ENCODE measurements at regions not wholly inside any gene's neighbourhood (a gene's known extent, or its start where the extent isn't known, plus 50 kb on each side); places are given as distances from the start of the nearest gene placed in this dataset.

GRCh38 chr16:55389426-55390073 is 65.5 kb downstream of the IRX6 start:
- CTCF ChIA-PET: no interaction called here
- DNase-seq (ENCODE audit: low read depth, low spot score): no peak
- POLR2A ChIA-PET: no interaction called here

GRCh38 chr16:55390630-55391237 is 66.7 kb downstream of the IRX6 start:
- DNase-seq (ENCODE audit: low read depth, low spot score): no peak
- H3K4me3 ChIP-seq (ENCODE audit: low read depth, low read length): no peak overlapping the region
- CTCF ChIA-PET: no interaction called here
- TF ChIP-seq CTCF (IDR thresholded peaks at IDR 0.05; ENCODE audit: insufficient read depth, low read length, missing control alignments): no peak
- POLR2A ChIA-PET: no interaction called here

More at GRCh38 chr16:55389426-55390073, 65.5 kb downstream of the IRX6 start:
- TF ChIP-seq CTCF (IDR thresholded peaks at IDR 0.05; ENCODE audit: insufficient read depth, low read length, missing control alignments): no peak
- H3K4me3 ChIP-seq (ENCODE audit: low read depth, low read length): no peak overlapping the region

- CTCF ChIA-PET: no interaction called here
- no peak for TF ChIP-seq CTCF (IDR thresholded peaks at IDR 0.05; ENCODE audit: insufficient read depth, low read length, missing control alignments)
- no peak for DNase-seq (ENCODE audit: low read depth, low spot score)
- POLR2A ChIA-PET: no interaction called here
- H3K4me3 ChIP-seq (ENCODE audit: low read depth, low read length): no peak overlapping the region
These were observed 67.9 kb downstream of the IRX6 start for GRCh38 chr16:55391760-55392375.

- TF ChIP-seq CTCF (IDR thresholded peaks at IDR 0.05; ENCODE audit: insufficient read depth, low read length, missing control alignments): no peak
- no peak overlapping the region for H3K4me3 ChIP-seq (ENCODE audit: low read depth, low read length)
- ChIA-PET POLR2A (no interaction called here), CTCF (no interaction called here)
- no peak for DNase-seq (ENCODE audit: low read depth, low spot score)
These were observed 68.7 kb downstream of the IRX6 start for GRCh38 chr16:55392701-55393100.

GRCh38 chr16:55393991-55394390 is 70.0 kb downstream of the IRX6 start:
- no peak overlapping the region for H3K4me3 ChIP-seq (ENCODE audit: low read depth, low read length)
- no peak for TF ChIP-seq CTCF (IDR thresholded peaks at IDR 0.05; ENCODE audit: insufficient read depth, low read length, missing control alignments)
- no peak for DNase-seq (ENCODE audit: low read depth, low spot score)
- ChIA-PET CTCF (no interaction called here), POLR2A (no interaction called here)

- CTCF ChIA-PET: no interaction called here
- H3K4me3 ChIP-seq (ENCODE audit: low read depth, low read length): no peak overlapping the region
- DNase-seq (ENCODE audit: low read depth, low spot score): no peak
- no peak for TF ChIP-seq CTCF (IDR thresholded peaks at IDR 0.05; ENCODE audit: insufficient read depth, low read length, missing control alignments)
- POLR2A ChIA-PET: no interaction called here
These were observed 74.8 kb downstream of the IRX6 start for GRCh38 chr16:55398762-55399161.
